NCI-H1105 (cell line): ENCODE measurements at regions not wholly inside any gene's neighbourhood (a gene's known extent, or its start where the extent isn't known, plus 50 kb on each side); places are given as distances from the start of the nearest gene placed in this dataset.

ENCODE experiments used
- DNase-seq: peaks from one replicate; lab custom pipeline; 2025; lab: John Stamatoyannopoulos, UW

GRCh38 chr22:34738661-34739400 lies 327.1 kb upstream of the ISX start:
- DNase-seq = no peak

GRCh38 chr22:34743110-34743751 lies 322.7 kb upstream of the ISX start:
- no peak for DNase-seq

GRCh38 chr22:34760276-34761008 lies 305.5 kb upstream of the ISX start:
- DNase-seq = no peak

GRCh38 chr22:34761111-34761510 lies 304.8 kb upstream of the ISX start:
- no peak for DNase-seq

GRCh38 chr22:34763496-34763895 lies 302.5 kb upstream of the ISX start:
- DNase-seq = no peak

- DNase-seq = no peak
Observed at GRCh38 chr22:34765115-34765514, 300.8 kb upstream of the ISX start.

- no peak for DNase-seq
Observed at GRCh38 chr22:34769361-34769760, 296.6 kb upstream of the ISX start.

GRCh38 chr22:34776817-34777216 lies 289.1 kb upstream of the ISX start:
- DNase-seq = no peak

- DNase-seq = no peak
Observed at GRCh38 chr22:34781681-34782080, 284.3 kb upstream of the ISX start.

GRCh38 chr22:34783436-34783835 lies 282.5 kb upstream of the ISX start:
- no peak for DNase-seq

- DNase-seq = no peak
Observed at GRCh38 chr22:34784056-34784455, 281.9 kb upstream of the ISX start.

- no peak for DNase-seq
Observed at GRCh38 chr22:34797826-34798225, 268.1 kb upstream of the ISX start.

- no peak for DNase-seq
Observed at GRCh38 chr22:34798605-34799004, 267.4 kb upstream of the ISX start.

- DNase-seq = peak; percentile 18
Observed at GRCh38 chr22:34800260-34800980, 265.5 kb upstream of the ISX start.

GRCh38 chr22:34801221-34801620 lies 264.7 kb upstream of the ISX start:
- DNase-seq = no peak

GRCh38 chr22:34804091-34804490 lies 261.9 kb upstream of the ISX start:
- no peak for DNase-seq

GRCh38 chr22:34804604-34805003 lies 261.4 kb upstream of the ISX start:
- DNase-seq = no peak

- DNase-seq = no peak
Observed at GRCh38 chr22:34805771-34806170, 260.2 kb upstream of the ISX start.

GRCh38 chr22:34808618-34809017 lies 257.3 kb upstream of the ISX start:
- DNase-seq = no peak

GRCh38 chr22:34812631-34813030 lies 253.3 kb upstream of the ISX start:
- no peak for DNase-seq

GRCh38 chr22:34814260-34815025 lies 251.5 kb upstream of the ISX start:
- no peak for DNase-seq

GRCh38 chr22:34829485-34829884 lies 236.5 kb upstream of the ISX start:
- DNase-seq = no peak
